ENCODE measurements at regions not wholly inside any gene's neighbourhood (a gene's known extent, or its start where the extent isn't known, plus 50 kb on each side); places are given as distances from the start of the nearest gene placed in this dataset.
"Not testable (repeated sequence)": the region's sequence is repeated elsewhere in the genome, so short reads cannot be mapped to it uniquely, and the experiment has no call there.

DNA sequence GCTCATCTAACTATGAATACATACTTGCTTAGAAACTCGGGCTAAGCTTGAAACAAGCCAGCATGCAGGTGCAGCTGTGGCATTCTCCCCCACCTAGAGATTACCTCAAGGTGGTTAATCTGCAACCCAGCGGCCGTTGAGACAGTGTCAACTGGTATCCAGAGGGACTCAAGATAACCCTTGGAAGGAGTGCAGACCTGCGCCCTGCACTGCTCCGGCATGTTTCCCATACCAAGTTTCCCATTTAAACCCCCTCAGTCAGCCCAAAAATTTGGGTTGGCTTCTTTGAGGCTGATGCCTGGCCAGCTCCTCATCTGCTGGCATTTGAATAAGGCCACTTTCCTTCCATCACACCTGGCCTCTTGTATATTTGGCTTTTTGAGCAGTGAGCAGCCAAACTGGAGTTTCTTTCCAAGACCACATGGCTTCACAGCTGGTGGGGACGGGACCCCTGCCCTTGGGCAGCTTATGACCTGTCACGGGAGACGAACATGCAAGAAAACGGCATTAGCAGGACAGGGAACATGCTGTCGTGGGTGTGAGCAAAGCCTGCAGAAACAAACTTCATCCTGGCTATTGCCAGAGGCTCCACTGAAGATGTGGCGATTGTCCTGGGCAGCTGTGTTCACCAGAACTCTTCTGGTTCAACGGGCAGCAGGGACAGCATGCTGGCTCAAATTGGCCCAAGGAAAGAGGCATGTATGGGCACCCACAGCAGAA, 98.2 kb downstream of the PLXNA1 start:
- no peaks in the 10 kb centered on the region for H3K4me1 ChIP-seq (ENCODE audit: control insufficient read depth, insufficient read depth, low read length)
- no peak overlapping the region for H3K27ac ChIP-seq (ENCODE audit: low read depth, low read length)

DNA sequence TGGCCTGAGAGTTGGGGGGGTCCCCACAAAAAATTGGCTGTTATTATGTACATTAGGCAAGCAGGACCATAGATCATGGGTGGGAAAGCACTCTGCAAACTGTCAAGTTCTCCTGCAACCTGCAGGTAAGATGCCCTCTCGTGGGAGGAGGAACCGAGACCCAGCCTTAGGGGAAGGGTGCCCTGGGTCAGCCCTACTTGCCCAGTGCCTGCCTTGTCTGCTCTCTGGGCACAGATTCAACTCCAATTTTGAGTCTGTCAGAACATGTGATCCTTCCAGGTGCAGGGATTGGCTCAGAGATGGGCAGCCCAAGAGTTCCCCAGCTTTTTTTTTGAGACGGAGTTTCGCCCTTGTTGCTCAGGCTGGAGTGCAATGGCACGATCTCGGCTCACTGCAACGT, 99.2 kb downstream of the PLXNA1 start:
- Histone ChIP-seq H3K4me1 (ENCODE audit: control insufficient read depth, insufficient read depth, low read length) (no peaks in the 10 kb centered on the region), H3K36me3 (ENCODE audit: control insufficient read depth, insufficient read depth, low read length) (no peaks in the 10 kb centered on the region), H3K9ac (ENCODE audit: low read depth, low read length) (no peak overlapping the region), H3K27me3 (ENCODE audit: control insufficient read depth, insufficient read depth, low read length) (no peaks in the 10 kb centered on the region), H3K9me3 (ENCODE audit: control insufficient read depth, insufficient read depth, low read length) (no peaks in the 10 kb centered on the region), H3K27ac (ENCODE audit: low read depth, low read length) (no peak overlapping the region), H3K4me3 (ENCODE audit: low read depth, low read length) (no peak overlapping the region)

More for the DNA sequence above, 98.2 kb downstream of the PLXNA1 start:
- H3K36me3 ChIP-seq (ENCODE audit: control insufficient read depth, insufficient read depth, low read length), result no peaks in the 10 kb centered on the region
- no peaks in the 10 kb centered on the region for H3K27me3 ChIP-seq (ENCODE audit: control insufficient read depth, insufficient read depth, low read length)
- no peak overlapping the region for H3K4me3 ChIP-seq (ENCODE audit: low read depth, low read length)
- H3K9me3 ChIP-seq (ENCODE audit: control insufficient read depth, insufficient read depth, low read length), result no peaks in the 10 kb centered on the region
- H3K9ac ChIP-seq (ENCODE audit: low read depth, low read length), result no peak overlapping the region

DNA sequence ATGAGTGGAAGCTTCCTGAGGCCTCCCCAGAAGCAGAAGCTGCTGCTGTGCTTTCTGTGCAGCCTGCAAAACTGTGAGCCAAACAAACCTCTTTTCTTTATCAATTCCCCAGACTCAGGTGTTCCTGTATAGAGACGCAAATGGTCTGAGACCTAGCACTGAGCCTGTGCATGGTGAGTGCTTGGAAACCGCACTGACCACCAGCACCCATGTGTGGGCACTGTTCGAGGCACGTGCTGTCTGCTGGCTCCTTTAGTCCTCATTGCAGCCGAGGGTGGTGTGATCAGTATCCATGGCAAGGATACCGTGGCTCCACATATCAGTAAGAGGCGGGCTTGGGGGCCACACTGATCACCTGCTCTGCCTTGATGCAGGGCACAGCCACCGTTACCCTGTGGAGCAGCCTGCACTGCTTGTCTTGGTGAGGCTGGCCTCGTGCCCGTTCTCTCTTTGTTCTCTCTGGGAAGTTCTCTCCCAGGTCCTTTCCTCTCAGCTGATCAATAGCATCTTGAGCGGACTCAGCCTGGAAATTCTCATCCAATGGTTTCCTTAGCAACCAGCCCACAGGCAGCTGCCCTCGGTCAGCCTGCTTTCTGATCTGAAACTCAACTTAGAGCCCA, 101.0 kb downstream of the PLXNA1 start:
- Histone ChIP-seq H3K9me3 (ENCODE audit: control insufficient read depth, insufficient read depth, low read length) (no peaks in the 10 kb centered on the region), H3K9ac (ENCODE audit: low read depth, low read length) (no peak overlapping the region), H3K4me3 (ENCODE audit: low read depth, low read length) (no peak overlapping the region), H3K27ac (ENCODE audit: low read depth, low read length) (no peak overlapping the region), H3K4me1 (ENCODE audit: control insufficient read depth, insufficient read depth, low read length) (no peaks in the 10 kb centered on the region), H3K36me3 (ENCODE audit: control insufficient read depth, insufficient read depth, low read length) (no peaks in the 10 kb centered on the region), H3K27me3 (ENCODE audit: control insufficient read depth, insufficient read depth, low read length) (no peaks in the 10 kb centered on the region)

DNA sequence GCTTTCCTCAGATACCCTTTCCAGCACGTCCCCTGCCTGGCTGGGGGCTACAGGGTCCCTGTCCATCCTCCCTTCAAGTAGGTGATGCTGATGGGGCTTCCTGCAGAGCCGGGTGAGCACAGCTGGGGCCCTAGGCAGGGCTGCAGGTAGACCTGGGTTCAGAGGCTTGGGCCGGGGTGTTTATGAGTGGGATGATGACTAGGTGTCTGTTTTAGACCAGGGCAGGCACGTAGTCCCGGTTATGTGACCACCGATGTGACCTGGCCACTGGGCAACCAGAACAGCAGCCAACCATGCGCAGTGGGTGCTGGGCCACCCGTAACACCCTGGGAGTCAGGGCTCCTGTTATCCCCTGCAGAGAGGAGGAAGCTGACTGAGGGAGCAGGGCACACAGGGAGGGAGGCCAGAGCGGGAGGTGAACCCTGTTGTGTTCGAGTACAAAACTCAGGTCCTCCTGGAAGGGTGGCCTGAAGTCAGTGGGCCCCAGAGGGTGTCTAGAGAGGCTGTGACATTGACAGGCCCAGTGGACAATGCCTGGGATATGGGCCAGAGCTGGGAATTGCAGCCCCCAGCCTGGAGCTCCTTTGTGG, 101.6 kb downstream of the PLXNA1 start:
- Histone ChIP-seq H3K9me3 (ENCODE audit: control insufficient read depth, insufficient read depth, low read length) (no peaks in the 10 kb centered on the region), H3K27ac (ENCODE audit: low read depth, low read length) (no peak overlapping the region), H3K9ac (ENCODE audit: low read depth, low read length) (no peak overlapping the region), H3K4me3 (ENCODE audit: low read depth, low read length) (no peak overlapping the region), H3K27me3 (ENCODE audit: control insufficient read depth, insufficient read depth, low read length) (no peaks in the 10 kb centered on the region), H3K4me1 (ENCODE audit: control insufficient read depth, insufficient read depth, low read length) (no peaks in the 10 kb centered on the region), H3K36me3 (ENCODE audit: control insufficient read depth, insufficient read depth, low read length) (no peaks in the 10 kb centered on the region)

DNA sequence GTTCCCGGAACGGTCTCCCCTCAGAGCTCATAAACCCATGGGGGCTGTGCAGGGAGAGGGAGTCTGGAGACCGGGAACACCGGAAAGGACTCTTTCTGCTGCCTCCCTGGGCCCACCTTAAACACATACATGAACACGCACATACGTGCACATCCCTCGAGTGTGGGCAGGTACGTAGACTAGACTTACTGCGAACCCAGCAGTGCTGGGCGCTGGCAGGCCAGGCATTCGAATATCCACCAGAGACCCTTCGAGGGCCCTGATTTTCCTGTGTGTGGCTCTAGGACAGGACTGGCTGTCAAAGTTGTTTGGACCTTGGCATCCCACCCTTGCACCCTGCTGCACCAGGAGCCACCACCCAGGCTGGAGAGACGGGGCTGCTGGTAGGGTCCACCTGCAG, 102.7 kb downstream of the PLXNA1 start:
- H3K27me3 ChIP-seq (ENCODE audit: control insufficient read depth, insufficient read depth, low read length), result no peaks in the 10 kb centered on the region
- H3K27ac ChIP-seq (ENCODE audit: low read depth, low read length), result no peak overlapping the region

DNA sequence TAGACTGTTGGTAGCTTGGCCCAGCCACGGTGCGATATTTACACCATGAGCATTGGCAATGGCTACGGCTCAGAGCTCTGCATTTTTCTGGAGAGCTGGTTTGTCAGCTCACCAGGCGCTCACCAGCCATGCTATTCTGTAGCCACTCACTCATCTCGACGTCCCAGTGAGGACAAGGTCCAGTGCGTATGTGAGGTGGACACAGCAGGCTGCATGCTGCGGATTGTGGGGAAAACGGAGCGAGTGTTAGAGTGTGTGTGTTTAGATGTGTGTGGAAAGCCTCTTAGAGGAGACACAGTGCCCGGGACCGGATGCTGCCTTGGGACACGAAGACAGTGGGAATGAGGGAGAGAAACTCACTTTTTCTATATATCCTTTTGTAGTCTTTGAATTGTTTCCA, 103.7 kb downstream of the PLXNA1 start:
- not testable (repeated sequence) for H3K27me3 ChIP-seq (ENCODE audit: control insufficient read depth, insufficient read depth, low read length); H3K9ac ChIP-seq (ENCODE audit: low read depth, low read length); H3K9me3 ChIP-seq (ENCODE audit: control insufficient read depth, insufficient read depth, low read length); H3K36me3 ChIP-seq (ENCODE audit: control insufficient read depth, insufficient read depth, low read length); H3K27ac ChIP-seq (ENCODE audit: low read depth, low read length); H3K4me3 ChIP-seq (ENCODE audit: low read depth, low read length); H3K4me1 ChIP-seq (ENCODE audit: control insufficient read depth, insufficient read depth, low read length)

More for the DNA sequence above, 102.7 kb downstream of the PLXNA1 start:
- Histone ChIP-seq H3K4me3 (ENCODE audit: low read depth, low read length) (no peak overlapping the region), H3K9me3 (ENCODE audit: control insufficient read depth, insufficient read depth, low read length) (no peaks in the 10 kb centered on the region), H3K9ac (ENCODE audit: low read depth, low read length) (no peak overlapping the region), H3K36me3 (ENCODE audit: control insufficient read depth, insufficient read depth, low read length) (no peaks in the 10 kb centered on the region), H3K4me1 (ENCODE audit: control insufficient read depth, insufficient read depth, low read length) (no peaks in the 10 kb centered on the region)

DNA sequence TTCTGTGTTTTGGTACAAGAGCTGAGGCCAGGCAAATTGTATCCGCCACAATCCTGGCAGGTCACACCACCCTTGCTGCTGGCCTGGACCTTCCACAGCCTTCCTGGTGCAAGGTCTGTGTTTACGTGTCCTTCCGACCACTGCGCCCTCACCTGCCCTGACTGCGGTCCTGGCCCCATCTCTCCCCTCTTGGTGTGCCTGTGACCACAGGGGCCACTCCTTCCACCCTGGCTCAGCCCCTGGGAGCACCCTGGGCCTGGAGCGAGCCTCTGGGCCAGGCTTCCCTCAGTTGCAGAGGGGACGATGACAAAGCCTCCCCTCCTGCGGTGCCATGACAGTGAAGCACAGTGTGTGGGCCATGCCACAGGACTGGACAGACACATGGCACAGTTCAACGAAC, 104.5 kb downstream of the PLXNA1 start:
- Histone ChIP-seq H3K27ac (ENCODE audit: low read depth, low read length) (no peak overlapping the region), H3K36me3 (ENCODE audit: control insufficient read depth, insufficient read depth, low read length) (no peaks in the 10 kb centered on the region), H3K9ac (ENCODE audit: low read depth, low read length) (no peak overlapping the region), H3K9me3 (ENCODE audit: control insufficient read depth, insufficient read depth, low read length) (no peaks in the 10 kb centered on the region), H3K4me1 (ENCODE audit: control insufficient read depth, insufficient read depth, low read length) (no peaks in the 10 kb centered on the region), H3K27me3 (ENCODE audit: control insufficient read depth, insufficient read depth, low read length) (no peaks in the 10 kb centered on the region), H3K4me3 (ENCODE audit: low read depth, low read length) (no peak overlapping the region)

DNA sequence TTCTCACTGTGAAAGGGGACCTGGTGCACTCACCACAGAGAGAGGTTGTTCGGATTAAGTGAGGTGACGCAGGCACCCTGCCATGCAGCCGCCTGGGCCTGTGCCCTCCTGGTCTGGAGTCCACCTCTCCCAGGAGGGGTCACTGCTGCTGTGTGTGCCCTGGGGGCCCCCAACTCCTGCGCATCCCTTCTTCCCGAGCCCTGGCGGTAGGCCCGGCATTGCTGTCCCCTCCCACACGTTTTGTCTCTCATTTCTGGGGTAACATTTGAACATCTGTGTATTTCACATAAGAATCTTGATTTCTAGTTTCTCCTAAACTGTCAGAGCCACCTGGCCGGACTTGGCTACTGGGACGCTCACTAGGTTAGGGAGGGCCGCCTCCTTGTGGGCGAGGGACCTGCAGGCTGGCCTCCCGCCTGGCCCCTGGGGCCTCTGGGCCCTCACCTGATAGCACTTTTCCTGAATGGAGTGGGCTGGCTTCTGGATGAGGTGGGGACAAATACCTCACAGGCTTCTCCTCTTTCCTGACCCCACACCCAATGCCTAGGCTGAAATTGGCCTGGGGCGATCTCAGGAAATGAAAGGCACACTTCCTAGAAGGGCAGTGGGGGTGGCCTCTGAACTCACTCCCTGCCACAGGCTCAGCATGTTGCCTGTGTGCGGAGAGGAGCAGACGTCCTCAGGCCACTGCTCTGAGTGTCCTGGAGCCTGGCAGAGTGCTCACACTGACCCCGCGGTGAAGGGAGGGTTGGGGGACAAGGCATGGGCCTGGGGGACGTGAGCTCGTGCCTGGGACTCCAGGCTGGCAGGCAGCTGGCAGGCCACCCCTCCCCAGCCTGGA, 104.2 kb upstream of the PRR23E start:
- no peak overlapping the region for H3K27ac ChIP-seq (ENCODE audit: low read depth, low read length)
- H3K27me3 ChIP-seq (ENCODE audit: control insufficient read depth, insufficient read depth, low read length), result no peaks in the 10 kb centered on the region

DNA sequence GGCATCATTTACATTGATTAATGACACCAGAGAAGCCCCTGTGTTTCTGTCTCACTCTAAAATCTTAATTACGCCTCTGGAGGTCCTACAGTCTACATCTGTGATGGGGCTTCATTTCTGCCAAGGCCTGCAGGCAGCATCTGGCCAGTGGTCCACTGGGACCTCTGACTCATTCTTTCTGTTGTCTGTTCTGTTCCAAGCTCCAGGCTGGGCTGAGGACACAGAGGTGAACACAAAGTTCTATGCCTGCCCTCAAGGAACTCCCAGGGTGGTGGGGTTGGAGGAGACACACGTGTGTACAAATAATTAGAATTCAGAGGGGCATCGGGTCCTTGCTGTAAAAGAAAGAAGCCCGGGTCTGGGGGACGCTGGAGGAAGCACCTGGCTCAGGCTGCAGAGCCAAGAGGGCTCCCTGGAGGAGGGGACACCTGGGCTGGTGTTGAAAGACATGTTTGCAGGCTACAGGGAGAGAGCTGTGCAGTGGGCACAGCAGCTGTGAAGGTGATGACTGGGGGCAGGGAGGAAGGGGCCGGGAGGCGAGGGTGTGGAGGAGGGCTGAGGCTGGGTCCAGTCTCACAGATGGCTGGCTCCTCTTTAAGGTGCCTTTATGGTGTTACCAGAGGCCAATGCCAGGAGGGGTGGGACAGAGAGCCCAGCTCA, 103.3 kb upstream of the PRR23E start:
- H3K9ac ChIP-seq (ENCODE audit: low read depth, low read length), result no peak overlapping the region
- no peaks in the 10 kb centered on the region for H3K9me3 ChIP-seq (ENCODE audit: control insufficient read depth, insufficient read depth, low read length)
- H3K27me3 ChIP-seq (ENCODE audit: control insufficient read depth, insufficient read depth, low read length), result no peaks in the 10 kb centered on the region
- no peak overlapping the region for H3K4me3 ChIP-seq (ENCODE audit: low read depth, low read length)
- no peak overlapping the region for H3K27ac ChIP-seq (ENCODE audit: low read depth, low read length)
- no peaks in the 10 kb centered on the region for H3K4me1 ChIP-seq (ENCODE audit: control insufficient read depth, insufficient read depth, low read length)
- no peaks in the 10 kb centered on the region for H3K36me3 ChIP-seq (ENCODE audit: control insufficient read depth, insufficient read depth, low read length)

More for the DNA sequence above, 104.2 kb upstream of the PRR23E start:
- Histone ChIP-seq H3K9ac (ENCODE audit: low read depth, low read length) (no peak overlapping the region), H3K4me1 (ENCODE audit: control insufficient read depth, insufficient read depth, low read length) (no peaks in the 10 kb centered on the region), H3K9me3 (ENCODE audit: control insufficient read depth, insufficient read depth, low read length) (no peaks in the 10 kb centered on the region), H3K36me3 (ENCODE audit: control insufficient read depth, insufficient read depth, low read length) (no peaks in the 10 kb centered on the region), H3K4me3 (ENCODE audit: low read depth, low read length) (no peak overlapping the region)

DNA sequence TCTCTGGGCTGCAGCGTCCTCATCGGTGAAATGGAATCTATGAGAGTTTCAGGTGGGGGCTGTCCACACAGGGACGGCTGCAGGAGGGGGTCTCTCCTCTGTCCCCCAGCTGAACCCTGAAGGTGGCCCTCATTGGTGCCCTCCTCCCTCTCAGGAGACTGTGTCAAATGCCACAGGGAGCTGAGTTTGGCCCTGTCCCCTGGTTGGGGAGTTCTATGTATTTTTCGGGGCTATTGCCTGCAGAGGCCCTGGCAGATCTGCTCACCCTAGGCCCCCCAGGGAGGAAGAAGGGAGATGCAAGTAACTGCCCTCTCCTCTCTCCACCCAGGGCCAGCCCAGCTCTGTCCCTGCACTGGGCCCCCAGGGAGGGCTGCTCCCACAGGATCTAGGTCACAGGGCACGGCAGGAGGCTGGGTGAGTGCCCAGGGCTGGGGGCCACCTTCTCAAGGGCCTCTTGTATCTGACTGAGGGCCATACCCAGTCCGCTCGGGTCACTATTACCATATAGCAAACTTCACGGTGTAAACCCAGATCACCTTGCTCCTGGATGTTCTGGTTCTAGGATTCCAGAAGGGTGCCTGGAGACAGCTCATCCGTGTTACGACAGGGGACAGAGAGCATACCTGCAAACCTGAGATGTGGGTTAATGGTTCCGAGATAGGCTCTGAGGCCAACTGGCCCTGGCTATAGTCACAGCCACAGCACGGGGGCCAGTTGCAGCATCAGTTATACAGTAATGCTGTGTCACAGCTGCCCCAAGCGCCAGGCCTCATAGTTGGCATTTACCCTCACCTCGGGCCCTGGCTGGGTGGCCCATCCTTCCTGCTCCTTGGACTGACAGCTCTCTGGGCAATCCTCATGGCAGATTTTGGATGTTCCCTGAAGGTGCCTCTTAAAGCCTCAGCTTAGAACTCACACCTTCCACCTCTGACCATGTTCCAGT, 102.4 kb upstream of the PRR23E start:
- no peaks in the 10 kb centered on the region for H3K36me3 ChIP-seq (ENCODE audit: control insufficient read depth, insufficient read depth, low read length)
- no peak overlapping the region for H3K27ac ChIP-seq (ENCODE audit: low read depth, low read length)
- no peaks in the 10 kb centered on the region for H3K9me3 ChIP-seq (ENCODE audit: control insufficient read depth, insufficient read depth, low read length)
- no peaks in the 10 kb centered on the region for H3K4me1 ChIP-seq (ENCODE audit: control insufficient read depth, insufficient read depth, low read length)
- H3K27me3 ChIP-seq (ENCODE audit: control insufficient read depth, insufficient read depth, low read length), result no peaks in the 10 kb centered on the region
- no peak overlapping the region for H3K9ac ChIP-seq (ENCODE audit: low read depth, low read length)
- no peak overlapping the region for H3K4me3 ChIP-seq (ENCODE audit: low read depth, low read length)

Measured in HUES48 (cell line).